ENCODE measurements at regions not wholly inside any gene's neighbourhood (a gene's known extent, or its start where the extent isn't known, plus 50 kb on each side); places are given as distances from the start of the nearest gene placed in this dataset.

DNA sequence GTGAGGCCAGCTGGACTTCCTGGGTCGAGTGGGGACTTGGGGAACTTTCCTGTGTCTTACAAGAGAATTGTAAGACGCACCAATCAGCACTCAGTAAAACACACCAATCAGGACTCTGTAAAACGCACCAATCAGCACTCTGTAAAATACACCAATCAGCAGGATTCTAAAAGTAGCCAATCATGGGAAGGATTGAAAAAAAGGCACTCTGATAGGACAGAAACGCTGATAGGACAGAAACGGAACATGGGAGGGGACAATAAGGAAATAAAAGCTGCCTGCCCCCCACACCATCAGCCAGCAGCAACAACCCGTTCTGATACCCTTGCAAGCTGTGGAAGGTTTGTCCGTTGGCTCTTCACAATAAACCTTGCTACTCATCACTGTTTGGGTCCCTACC, 73.1 kb upstream of the SGCG start:
- no peak overlapping the region for H2BK5ac ChIP-seq (ENCODE audit: low read depth, low read length, poor library complexity, severe bottlenecking)
- 100% methylated on average over 1 of the region's 7 CpGs; no CpG with 5 or more reads in 1 of the 2 experiments for WGBS, 2 experiments (ENCODE audit: extremely low coverage in 2 of 2, insufficient read length in 1 of 2)
- no peak overlapping the region for H3K4me3 ChIP-seq (ENCODE audit: insufficient read depth, low read depth, low read length)
- H2BK120ac ChIP-seq (ENCODE audit: low read depth, low read length) = no peak overlapping the region
- H4K8ac ChIP-seq (ENCODE audit: low read depth in 2 of 2, low read length in 2 of 2) = no peak overlapping the region
- no peak overlapping the region for H3K4ac ChIP-seq (ENCODE audit: low read depth, low read length)
- no TSS peak for BruUV-seq (replicated peaks)
- ATAC-seq (ENCODE audit: low read depth) = no peak
- no peak overlapping the region for H3K9ac ChIP-seq (ENCODE audit: low read depth, low read length)
- no peak overlapping the region for H3K23ac ChIP-seq (ENCODE audit: low read depth, low read length)
- no peaks in the 10 kb centered on the region for H3K9me1 ChIP-seq (ENCODE audit: insufficient read depth, low read length)
- POLR2A ChIA-PET (ENCODE audit: unreplicated experiment) = no interaction called here
- no peak overlapping the region for H2BK20ac ChIP-seq (ENCODE audit: low read depth, low read length)
- peaks cover 2% of the 10 kb centered on the region; the same call in 1 of the 2 replicates for H3K27me3 ChIP-seq (ENCODE audit: control insufficient read depth, insufficient read depth, low read length)
- H4K91ac ChIP-seq (ENCODE audit: insufficient read depth, low read depth, low read length) = no peak overlapping the region
- H4K5ac ChIP-seq (ENCODE audit: low read depth, low read length) = no peak overlapping the region
- DNase-seq = no peak
- dilution Hi-C loops (cut with HindIII; ENCODE audit: low sequenced_read_pairs, unreplicated experiment) = no loop called here
- intact Hi-C loops (cut with micrococcal nuclease) = no loop called here
- H3K4me2 ChIP-seq (ENCODE audit: low read depth, low read length) = no peak overlapping the region
- no peak overlapping the region for H3K14ac ChIP-seq (replicated peaks; ENCODE audit: low read depth, low read length)
- no peaks in the 10 kb centered on the region for H3K4me1 ChIP-seq (ENCODE audit: control insufficient read depth, insufficient read depth, low read length)
- CTCF ChIA-PET = no interaction called here
- no peak overlapping the region for H3K27ac ChIP-seq (ENCODE audit: insufficient read depth, low read length)
- H3K36me3 ChIP-seq (ENCODE audit: control insufficient read depth, insufficient read depth, low read length) = no peaks in the 10 kb centered on the region
- H3K79me1 ChIP-seq (ENCODE audit: low read depth in 1 of 2, low read length in 2 of 2) = no peaks in the 10 kb centered on the region
- H2BK15ac ChIP-seq (ENCODE audit: low read depth, low read length) = no peak overlapping the region
- H2AK5ac ChIP-seq (ENCODE audit: low read depth, low read length) = no peak overlapping the region
- no peak overlapping the region for H3K56ac ChIP-seq (ENCODE audit: extremely low read depth, insufficient read depth, low read length)
- no peak overlapping the region for H2AK9ac ChIP-seq (replicated peaks; ENCODE audit: low read depth, low read length, poor library complexity)
- H2AFZ ChIP-seq (replicated peaks; ENCODE audit: low read length, poor library complexity) = no peak overlapping the region
- no peak overlapping the region for H3K18ac ChIP-seq (ENCODE audit: low read depth, low read length)
- in situ Hi-C loops (cut with MboI; ENCODE audit: low sequenced_read_pairs) = no loop called here
- H3K9me3 ChIP-seq (ENCODE audit: control insufficient read depth, insufficient read depth, low read length) = no peaks in the 10 kb centered on the region
- TF ChIP-seq BHLHE40 (IDR thresholded peaks at IDR 0.05; ENCODE audit: low read depth, low read length) = no peak
- no peak for TF ChIP-seq CEBPB (IDR thresholded peaks at IDR 0.05; ENCODE audit: low read depth, low read length)
- TF ChIP-seq FOS (IDR thresholded peaks at IDR 0.05; ENCODE audit: low read depth, low read length) = no peak
- no peak for TF ChIP-seq SMC3 (IDR thresholded peaks at IDR 0.05; ENCODE audit: low read depth, low read length)
- TF ChIP-seq, protein P1, sequence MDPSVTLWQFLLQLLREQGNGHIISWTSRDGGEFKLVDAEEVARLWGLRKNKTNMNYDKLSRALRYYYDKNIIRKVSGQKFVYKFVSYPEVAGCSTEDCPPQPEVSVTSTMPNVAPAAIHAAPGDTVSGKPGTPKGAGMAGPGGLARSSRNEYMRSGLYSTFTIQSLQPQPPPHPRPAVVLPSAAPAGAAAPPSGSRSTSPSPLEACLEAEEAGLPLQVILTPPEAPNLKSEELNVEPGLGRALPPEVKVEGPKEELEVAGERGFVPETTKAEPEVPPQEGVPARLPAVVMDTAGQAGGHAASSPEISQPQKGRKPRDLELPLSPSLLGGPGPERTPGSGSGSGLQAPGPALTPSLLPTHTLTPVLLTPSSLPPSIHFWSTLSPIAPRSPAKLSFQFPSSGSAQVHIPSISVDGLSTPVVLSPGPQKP (IDR thresholded peaks at IDR 0.05; ENCODE audit: borderline replicate concordance, low read depth, low read length) = no peak
- TF ChIP-seq MXI1 (IDR thresholded peaks at IDR 0.05; ENCODE audit: borderline replicate concordance, low read depth, low read length) = no peak
- no peak for TF ChIP-seq USF2 (IDR thresholded peaks at IDR 0.05; ENCODE audit: low read depth, low read length)
- no peak for TF ChIP-seq CHD1 (IDR thresholded peaks at IDR 0.05; ENCODE audit: low read depth, low read length)
- TF ChIP-seq RAD21 (IDR thresholded peaks at IDR 0.05; ENCODE audit: low read length) = no peak
- no peak for TF ChIP-seq RCOR1 (IDR thresholded peaks at IDR 0.05; ENCODE audit: insufficient replicate concordance, low read length)
- TF ChIP-seq RFX5 (IDR thresholded peaks at IDR 0.05; ENCODE audit: low read depth, low read length) = no peak
- TF ChIP-seq MAZ (IDR thresholded peaks at IDR 0.05; ENCODE audit: borderline replicate concordance, low read depth, low read length) = no peak
- TF ChIP-seq NFE2L2 (IDR thresholded peaks at IDR 0.05; ENCODE audit: low read depth, low read length) = no peak
- TF ChIP-seq, protein P2, sequence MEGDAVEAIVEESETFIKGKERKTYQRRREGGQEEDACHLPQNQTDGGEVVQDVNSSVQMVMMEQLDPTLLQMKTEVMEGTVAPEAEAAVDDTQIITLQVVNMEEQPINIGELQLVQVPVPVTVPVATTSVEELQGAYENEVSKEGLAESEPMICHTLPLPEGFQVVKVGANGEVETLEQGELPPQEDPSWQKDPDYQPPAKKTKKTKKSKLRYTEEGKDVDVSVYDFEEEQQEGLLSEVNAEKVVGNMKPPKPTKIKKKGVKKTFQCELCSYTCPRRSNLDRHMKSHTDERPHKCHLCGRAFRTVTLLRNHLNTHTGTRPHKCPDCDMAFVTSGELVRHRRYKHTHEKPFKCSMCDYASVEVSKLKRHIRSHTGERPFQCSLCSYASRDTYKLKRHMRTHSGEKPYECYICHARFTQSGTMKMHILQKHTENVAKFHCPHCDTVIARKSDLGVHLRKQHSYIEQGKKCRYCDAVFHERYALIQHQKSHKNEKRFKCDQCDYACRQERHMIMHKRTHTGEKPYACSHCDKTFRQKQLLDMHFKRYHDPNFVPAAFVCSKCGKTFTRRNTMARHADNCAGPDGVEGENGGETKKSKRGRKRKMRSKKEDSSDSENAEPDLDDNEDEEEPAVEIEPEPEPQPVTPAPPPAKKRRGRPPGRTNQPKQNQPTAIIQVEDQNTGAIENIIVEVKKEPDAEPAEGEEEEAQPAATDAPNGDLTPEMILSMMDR (conservative IDR thresholded peaks at IDR 0.05; ENCODE audit: low read depth, low read length) = no peak
- TF ChIP-seq MAFK (IDR thresholded peaks at IDR 0.05; ENCODE audit: low read depth, low read length) = no peak
- TF ChIP-seq POLR2A (IDR thresholded peaks at IDR 0.05; ENCODE audit: low read depth, low read length) = no peak
- no peaks in the 10 kb centered on the region for H4K20me1 ChIP-seq (ENCODE audit: insufficient read depth, low read length)
